Liver (tissue), 8 donors: ENCODE measurements at regions not wholly inside any gene's neighbourhood (a gene's known extent, or its start where the extent isn't known, plus 50 kb on each side); places are given as distances from the start of the nearest gene placed in this dataset.

Source experiments
- DNase-seq: peaks from one replicate; pipeline ENCODE4 v3.0.0-alpha.2; 2017; ENCODE audit warnings: low spot score
- H3K27ac ChIP-seq, 2 donors: one replicate each; pipeline ENCODE4 v1.7.0; 2013; ENCODE audit warnings: inconsistent platforms in 2 of 2, low read length in 2 of 2, control low read depth in 1 of 2, low read depth in 1 of 2, mild to moderate bottlenecking in 1 of 2
- H3K27me3 ChIP-seq, 4 donors: one replicate each; pipeline versions ENCODE4 v1.6.1 to v1.7.0; 2013; ENCODE audit warnings: low read length in 3 of 4, inconsistent platforms in 1 of 4, mild to moderate bottlenecking in 1 of 4, moderate library complexity in 1 of 4; ENCODE audit not compliant: control insufficient read depth in 4 of 4, insufficient read depth in 4 of 4
- H3K36me3 ChIP-seq, 4 donors: one replicate each; pipeline versions ENCODE4 v1.6.1 to v1.7.0; 2013; ENCODE audit warnings: low read length in 3 of 4, mild to moderate bottlenecking in 3 of 4, low read depth in 1 of 4, moderate library complexity in 1 of 4; ENCODE audit not compliant: control insufficient read depth in 4 of 4, insufficient read depth in 3 of 4
- H3K4me1 ChIP-seq, 4 donors: one replicate each; pipeline versions ENCODE4 v1.6.1 to v1.7.0; 2013; ENCODE audit warnings: low read length in 3 of 4, mild to moderate bottlenecking in 3 of 4, moderate library complexity in 1 of 4; ENCODE audit not compliant: control insufficient read depth in 4 of 4, insufficient read depth in 4 of 4
- H3K4me3 ChIP-seq, 3 donors: one replicate each; pipeline versions ENCODE4 v1.6.1 to v1.7.0; 2013; ENCODE audit warnings: low read length in 3 of 3, control low read depth in 1 of 3, low read depth in 1 of 3, mild to moderate bottlenecking in 1 of 3
- H3K9ac ChIP-seq, 2 donors: one replicate each; pipeline ENCODE4 v1.7.0; 2013; ENCODE audit warnings: low read length in 2 of 2, mild to moderate bottlenecking in 2 of 2, moderate library complexity in 2 of 2, control low read depth in 1 of 2, low read depth in 1 of 2
- H3K9me3 ChIP-seq, 4 donors: one replicate each; pipeline versions ENCODE4 v1.6.1 to v1.7.0; 2013; ENCODE audit warnings: low read length in 3 of 4; ENCODE audit not compliant: control insufficient read depth in 4 of 4
- CTCF ChIP-seq: fragments of 150-350 bp; IDR thresholded peaks from 2 replicates; pipeline ENCODE4 v1.5.1; 2017; ENCODE audit warnings: improper control_type of control experiment, low read depth, low read length; ENCODE audit not compliant: missing input control
- EGR1 ChIP-seq, 2 donors: IDR thresholded peaks; 2 replicates each; pipeline ENCODE4 v1.6.1; 2016 to 2018; ENCODE audit warnings: antibody characterized with exemption in 2 of 2, low read depth in 2 of 2
- FOXA1 ChIP-seq: IDR thresholded peaks from 2 replicates; pipeline ENCODE4 v1.6.1; 2016; ENCODE audit warnings: antibody characterized with exemption
- FOXA2 ChIP-seq: IDR thresholded peaks from 2 replicates; pipeline ENCODE4 v1.6.1; 2016; ENCODE audit warnings: antibody characterized with exemption
- GABPA ChIP-seq, 2 donors: IDR thresholded peaks in 1 of 2; conservative IDR thresholded peaks in 1 of 2; 2 replicates each; pipeline ENCODE4 v1.6.1; 2016; ENCODE audit warnings: antibody characterized with exemption in 2 of 2, mild to moderate bottlenecking in 1 of 2, moderate library complexity in 1 of 2
- HNF4A ChIP-seq, 2 donors: conservative IDR thresholded peaks; 2 replicates each; pipeline ENCODE4 v1.6.1; 2016; ENCODE audit warnings: antibody characterized with exemption in 2 of 2, mild to moderate bottlenecking in 2 of 2
- HNF4G ChIP-seq: IDR thresholded peaks from 2 replicates; pipeline ENCODE4 v1.6.1; 2016; ENCODE audit warnings: antibody characterized with exemption
- JUND ChIP-seq, 2 donors: IDR thresholded peaks; 2 replicates each; pipeline ENCODE4 v1.6.1; 2016; ENCODE audit warnings: antibody characterized with exemption in 2 of 2
- MAX ChIP-seq: IDR thresholded peaks from 2 replicates; pipeline ENCODE4 v1.6.1; 2016; ENCODE audit warnings: antibody characterized with exemption
- NR2F2 ChIP-seq: IDR thresholded peaks from 2 replicates; pipeline ENCODE4 v1.6.1; 2016; ENCODE audit warnings: antibody characterized with exemption
- RAD21 ChIP-seq, 2 donors: IDR thresholded peaks; 2 replicates each; pipeline ENCODE4 v1.6.1; 2016; ENCODE audit warnings: antibody characterized with exemption in 2 of 2, mild to moderate bottlenecking in 2 of 2
- REST ChIP-seq: IDR thresholded peaks from 2 replicates; pipeline ENCODE4 v1.6.1; 2016; ENCODE audit warnings: antibody characterized with exemption, mild to moderate bottlenecking
- RXRA ChIP-seq, 2 donors: IDR thresholded peaks; 2 replicates each; pipeline ENCODE4 v1.6.1; 2017 to 2018; ENCODE audit warnings: antibody characterized with exemption in 2 of 2, mild to moderate bottlenecking in 1 of 2
- SP1 ChIP-seq: IDR thresholded peaks from 2 replicates; pipeline ENCODE4 v1.6.1; 2018; ENCODE audit warnings: antibody characterized with exemption, mild to moderate bottlenecking
- TAF1 ChIP-seq: conservative IDR thresholded peaks from 2 replicates; pipeline ENCODE4 v1.6.1; 2016; ENCODE audit warnings: antibody characterized with exemption, mild to moderate bottlenecking
- YY1 ChIP-seq: IDR thresholded peaks from 2 replicates; pipeline ENCODE4 v1.6.1; 2016; ENCODE audit warnings: antibody characterized with exemption, mild to moderate bottlenecking
- ZBTB33 ChIP-seq: IDR thresholded peaks from 2 replicates; pipeline ENCODE4 v1.6.1; 2016; ENCODE audit warnings: antibody characterized with exemption
- WGBS: extraction: QIAGEN DNeasy Blood & Tissue Kit; methylation state at CpG from one replicate; pipeline ENCODE4 v1.1.7; 2013; 5-methylcytosine and 5-hydroxymethylcytosine counted together
- TF ChIP-seq, protein P1 (sequence below): IDR thresholded peaks from 2 replicates; pipeline ENCODE4 v1.6.1; 2016; ENCODE audit warnings: antibody characterized with exemption
- donor health status: healthy.
- donor health status: healthy.
- donor health status: healthy.
- donor health status: healthy.
- donor health status: healthy.

DNA sequence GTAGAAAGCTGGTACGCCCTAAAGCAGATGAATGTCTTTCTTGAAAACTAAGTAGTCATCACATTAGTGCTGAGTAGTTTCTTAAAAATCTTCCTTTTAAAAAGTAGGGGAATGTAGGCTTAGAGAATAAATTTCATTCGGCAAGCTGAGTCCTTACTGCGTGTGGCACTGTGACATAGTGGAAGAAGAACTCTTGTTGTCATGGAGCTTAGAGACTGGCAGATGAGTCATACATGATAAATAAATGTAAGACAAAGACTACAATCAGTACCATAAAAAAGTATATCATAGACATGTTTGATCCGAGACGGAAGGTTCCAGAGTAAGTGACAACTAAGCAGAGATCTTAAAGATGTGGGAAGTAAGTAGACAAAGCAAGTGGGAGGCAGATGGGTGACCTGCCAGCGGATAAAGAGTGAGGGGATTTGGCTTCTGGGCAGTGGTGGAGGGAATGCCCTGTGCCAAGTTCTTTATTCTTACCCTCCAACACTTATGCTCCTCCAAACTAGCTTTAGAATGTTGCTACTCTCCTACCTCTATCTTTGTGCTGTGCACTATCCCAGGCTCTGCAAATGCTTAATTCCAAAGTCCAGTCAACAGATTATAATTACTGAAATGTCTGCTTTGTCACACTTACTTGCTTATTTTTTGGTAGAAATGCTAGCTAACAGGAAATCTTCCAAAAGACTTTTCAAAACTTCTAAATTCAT, 608.5 kb upstream of the USP24 start:
- no peaks in the 10 kb centered on the region for H3K36me3 ChIP-seq
- H3K27ac ChIP-seq = no peak overlapping the region
- peaks cover 0 to 2% (median 0%) of the 10 kb centered on the region in 4 donors for H3K4me1 ChIP-seq
- 85% methylated on average over 6 of the region's 6 CpGs for WGBS
- DNase-seq = no peak
- no peak overlapping the region for H3K9ac ChIP-seq
- no peaks in the 10 kb centered on the region for H3K9me3 ChIP-seq
- no peak overlapping the region for H3K4me3 ChIP-seq
- TF ChIP-seq, protein P1, sequence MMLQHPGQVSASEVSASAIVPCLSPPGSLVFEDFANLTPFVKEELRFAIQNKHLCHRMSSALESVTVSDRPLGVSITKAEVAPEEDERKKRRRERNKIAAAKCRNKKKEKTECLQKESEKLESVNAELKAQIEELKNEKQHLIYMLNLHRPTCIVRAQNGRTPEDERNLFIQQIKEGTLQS = no peak
- peak; percentile 49 to 63 for TF ChIP-seq HNF4A (conservative IDR thresholded peaks at IDR 0.05)
- no peaks in the 10 kb centered on the region for H3K27me3 ChIP-seq

- no peaks in the 10 kb centered on the region for H3K9me3 ChIP-seq
- H3K9ac ChIP-seq = no peak overlapping the region
- no peak overlapping the region for H3K27ac ChIP-seq
- H3K36me3 ChIP-seq = no peaks in the 10 kb centered on the region
- no peak for DNase-seq
- WGBS = 93% methylated on average over 2 of the region's 2 CpGs
- H3K27me3 ChIP-seq = no peaks in the 10 kb centered on the region
- H3K4me3 ChIP-seq = no peak overlapping the region
- peaks cover 0 to 2% (median 0%) of the 10 kb centered on the region in 4 donors for H3K4me1 ChIP-seq
- TF ChIP-seq GABPA (IDR thresholded peaks at IDR 0.05 in 1 of 2, conservative IDR thresholded peaks at IDR 0.05 in 1 of 2) = no peak
- no peak for TF ChIP-seq EGR1 (IDR thresholded peaks at IDR 0.05; ENCODE audit: low read depth in 2 of 2)
- TF ChIP-seq FOXA1 = no peak
- TF ChIP-seq REST = no peak
- TF ChIP-seq ZBTB33 = no peak
- no peak for TF ChIP-seq MAX
- TF ChIP-seq HNF4G = no peak
- no peak for TF ChIP-seq FOXA2
- TF ChIP-seq JUND (IDR thresholded peaks at IDR 0.05) = no peak
- TF ChIP-seq TAF1 = no peak
- TF ChIP-seq NR2F2 = no peak
- no peak for TF ChIP-seq HNF4A (conservative IDR thresholded peaks at IDR 0.05)
- no peak for TF ChIP-seq CTCF
- TF ChIP-seq, protein P1 = no peak
- TF ChIP-seq RXRA (IDR thresholded peaks at IDR 0.05) = no peak
- no peak for TF ChIP-seq SP1
- TF ChIP-seq RAD21 (IDR thresholded peaks at IDR 0.05) = no peak
- TF ChIP-seq YY1 = no peak
These were observed 607.7 kb upstream of the USP24 start for GRCh38 chr1:55822891-55823290.
